ENCODE measurements at regions not wholly inside any gene's neighbourhood (a gene's known extent, or its start where the extent isn't known, plus 50 kb on each side); places are given as distances from the start of the nearest gene placed in this dataset.

DNA sequence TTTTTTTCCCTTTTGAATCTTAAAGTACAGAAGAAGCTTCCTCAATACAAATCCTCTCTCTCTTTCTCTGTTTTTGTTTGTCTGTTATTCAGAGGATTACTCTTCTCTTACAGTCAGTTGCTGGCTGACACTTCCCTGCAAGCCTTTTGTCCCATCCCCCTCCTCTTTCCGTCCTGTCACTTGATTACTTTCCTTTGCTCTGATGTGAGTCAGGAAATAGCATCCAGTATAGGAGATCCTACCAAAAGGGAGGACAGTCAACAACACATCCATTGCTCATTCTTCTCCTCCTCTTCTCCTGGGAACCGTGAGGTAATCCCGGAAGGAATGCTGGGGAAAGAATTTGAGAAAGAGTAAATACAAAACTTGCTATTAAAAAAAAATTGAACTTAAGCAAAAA lies 79.3 kb upstream of the SCN7A start:
- Histone ChIP-seq H3K23ac (ENCODE audit: low read depth, low read length) (peak overlapping the region; percentile 37; the same call in 1 of the 2 replicates), H2AK9ac (replicated peaks; ENCODE audit: low read depth, low read length, poor library complexity) (no peak overlapping the region), H2BK5ac (ENCODE audit: low read depth, low read length, poor library complexity, severe bottlenecking) (peak overlapping the region; percentile 59), H3K27ac (ENCODE audit: insufficient read depth, low read length) (peak overlapping the region; percentile 23; the same call in 1 of the 2 replicates), H3K9me3 (ENCODE audit: control insufficient read depth, insufficient read depth, low read length) (no peaks in the 10 kb centered on the region), H2BK20ac (ENCODE audit: low read depth, low read length) (0 out of 2 replicates have a peak overlapping the region, but pooled peaks have one; percentile 45), H3K9ac (ENCODE audit: low read depth, low read length) (no peak overlapping the region), H3K4me1 (ENCODE audit: control insufficient read depth, insufficient read depth, low read length) (no peaks in the 10 kb centered on the region), H3K4ac (ENCODE audit: low read depth, low read length) (peak overlapping the region; percentile 42; the same call in 1 of the 2 replicates), H3K4me2 (ENCODE audit: low read depth, low read length) (peak overlapping the region; percentile 56), H3K27me3 (ENCODE audit: control insufficient read depth, insufficient read depth, low read length) (no peaks in the 10 kb centered on the region), H4K8ac (ENCODE audit: low read depth in 2 of 2, low read length in 2 of 2) (peak overlapping the region in 1 of 2 experiments; percentile 48; a peak in 2 of 4 replicates), H2AK5ac (ENCODE audit: low read depth, low read length) (no peak overlapping the region; the same call in 1 of the 2 replicates), H2BK120ac (ENCODE audit: low read depth, low read length) (peak overlapping the region; percentile 74), H4K91ac (ENCODE audit: insufficient read depth, low read depth, low read length) (peak overlapping the region; percentile 26; the same call in 1 of the 2 replicates), H3K14ac (replicated peaks; ENCODE audit: low read depth, low read length) (0 out of 2 replicates have a peak overlapping the region, but pooled peaks have one; percentile 3), H3K9me1 (ENCODE audit: insufficient read depth, low read length) (no peaks in the 10 kb centered on the region), H2BK15ac (ENCODE audit: low read depth, low read length) (no peak overlapping the region), H3K4me3 (ENCODE audit: insufficient read depth, low read depth, low read length) (no peak overlapping the region), H2AFZ (replicated peaks; ENCODE audit: low read length, poor library complexity) (no peak overlapping the region), H3K36me3 (ENCODE audit: control insufficient read depth, insufficient read depth, low read length) (no peaks in the 10 kb centered on the region), H3K56ac (ENCODE audit: extremely low read depth, insufficient read depth, low read length) (peak overlapping the region; percentile 33; the same call in 1 of the 2 replicates), H4K20me1 (ENCODE audit: insufficient read depth, low read length) (no peaks in the 10 kb centered on the region), H3K79me1 (ENCODE audit: low read depth in 1 of 2, low read length in 2 of 2) (no peaks in the 10 kb centered on the region), H3K18ac (ENCODE audit: low read depth, low read length) (peak overlapping the region; percentile 16; the same call in 1 of the 2 replicates), H4K5ac (ENCODE audit: low read depth, low read length) (0 out of 2 replicates have a peak overlapping the region, but pooled peaks have one; percentile 10)
- intact Hi-C loops (cut with micrococcal nuclease) (no loop called here), dilution Hi-C loops (cut with HindIII; ENCODE audit: low sequenced_read_pairs, unreplicated experiment) (no loop called here), in situ Hi-C loops (cut with MboI; ENCODE audit: low sequenced_read_pairs) (no loop called here)
- DNase-seq (peak; percentile 77), ATAC-seq (ENCODE audit: low read depth) (peak; percentile 89)
- TF ChIP-seq CEBPB (IDR thresholded peaks at IDR 0.05; ENCODE audit: low read depth, low read length) (peak; percentile 44; the same call in 1 of the 2 replicates), RCOR1 (IDR thresholded peaks at IDR 0.05; ENCODE audit: insufficient replicate concordance, low read length) (no peak)
- POLR2A ChIA-PET (ENCODE audit: unreplicated experiment), result interaction anchor here (0.6 kb wide), 1 partner anchor 544 kb away, joined by 4 read pairs; no protein-coding TSS in a partner anchor
- WGBS, 2 experiments (ENCODE audit: extremely low coverage in 2 of 2, insufficient read length in 1 of 2), result no CpG with 5 or more reads among the region's 3 CpGs
- CTCF ChIA-PET, result no interaction called here
- BruUV-seq (replicated peaks), result no TSS peak
